SH-SY5Y (cell line): ENCODE measurements at regions not wholly inside any gene's neighbourhood (a gene's known extent, or its start where the extent isn't known, plus 50 kb on each side); places are given as distances from the start of the nearest gene placed in this dataset.

Experiments
- GATA2 ChIP-seq: IDR thresholded peaks from 2 replicates; pipeline ENCODE4 v1.6.1; 2011; ENCODE audit warnings: mild to moderate bottlenecking, low read depth, low read length
- GATA3 ChIP-seq: IDR thresholded peaks from 2 replicates; pipeline ENCODE4 v1.6.1; 2011; ENCODE audit warnings: low read depth, mild to moderate bottlenecking, low read length, moderate library complexity

GRCh38 chr10:31604646-31605170 lies 285.7 kb downstream of the ZEB1 start:
- no peak for TF ChIP-seq GATA3
- TF ChIP-seq GATA2: no peak
